ENCODE measurements at regions not wholly inside any gene's neighbourhood (a gene's known extent, or its start where the extent isn't known, plus 50 kb on each side); places are given as distances from the start of the nearest gene placed in this dataset.

- H3K9me3 ChIP-seq (ENCODE audit: control insufficient read depth in 1 of 2, insufficient read depth in 1 of 2, low read length in 2 of 2): peaks cover 0 to 9% of the 10 kb centered on the region in 2 experiments
- peaks cover 0 to 7% of the 10 kb centered on the region in 2 experiments for H3K27me3 ChIP-seq (ENCODE audit: control insufficient read depth in 1 of 2, insufficient read depth in 2 of 2, low read length in 2 of 2)
- DNase-seq (peak in 2 of 14 experiments; percentile 7 to 16), ATAC-seq (ENCODE audit: poor library complexity) (no peak)
- Mint-ChIP-seq H3K36me3 (ENCODE audit: low read depth) (no peaks in the 10 kb centered on the region), H3K27ac (no peak overlapping the region), H3K9me3 (no peaks in the 10 kb centered on the region), H3K27me3 (peaks cover 40% of the 10 kb centered on the region), H3K4me3 (no peak overlapping the region), H3K4me1 (ENCODE audit: low read depth) (no peaks in the 10 kb centered on the region)
- no peak overlapping the region for H3K27ac ChIP-seq (ENCODE audit: low read depth in 1 of 2, low read length in 2 of 2)
- TF ChIP-seq CTCF (IDR thresholded peaks at IDR 0.05): no peak
- intact Hi-C loops (cut with DNase I, micrococcal nuclease): no loop called here
- H3K36me3 ChIP-seq (ENCODE audit: insufficient read depth, low read length): no peaks in the 10 kb centered on the region
- ChIA-PET POLR2A (no interaction called here), CTCF (no interaction called here)
- no peaks in the 10 kb centered on the region for H3K4me1 ChIP-seq (ENCODE audit: insufficient read depth, low read length)
- no peak overlapping the region for H3K4me3 ChIP-seq (ENCODE audit: low read length)
Observed at GRCh38 chr14:105817971-105818711, 291.8 kb downstream of the TMEM121 start.

GRCh38 chr14:105818712-105819005, 292.3 kb downstream of the TMEM121 start:
- no peak overlapping the region for H3K27ac ChIP-seq (ENCODE audit: low read depth in 1 of 2, low read length in 2 of 2)
- ChIA-PET CTCF (no interaction called here), POLR2A (no interaction called here)
- no peak for TF ChIP-seq CTCF (IDR thresholded peaks at IDR 0.05)
- peaks cover 0 to 9% of the 10 kb centered on the region in 2 experiments for H3K9me3 ChIP-seq (ENCODE audit: control insufficient read depth in 1 of 2, insufficient read depth in 1 of 2, low read length in 2 of 2)
- no peaks in the 10 kb centered on the region for H3K4me1 Mint-ChIP-seq (ENCODE audit: low read depth)
- intact Hi-C loops (cut with DNase I, micrococcal nuclease): no loop called here
- ATAC-seq (ENCODE audit: poor library complexity) (no peak), DNase-seq (no peak)
- H3K9me3 Mint-ChIP-seq: no peaks in the 10 kb centered on the region
- no peaks in the 10 kb centered on the region for H3K36me3 ChIP-seq (ENCODE audit: insufficient read depth, low read length)
- no peaks in the 10 kb centered on the region for H3K36me3 Mint-ChIP-seq (ENCODE audit: low read depth)
- H3K27me3 Mint-ChIP-seq: peaks cover 38% of the 10 kb centered on the region
- no peaks in the 10 kb centered on the region for H3K4me1 ChIP-seq (ENCODE audit: insufficient read depth, low read length)
- H3K4me3 Mint-ChIP-seq: no peak overlapping the region
- peaks cover 0 to 7% of the 10 kb centered on the region in 2 experiments for H3K27me3 ChIP-seq (ENCODE audit: control insufficient read depth in 1 of 2, insufficient read depth in 2 of 2, low read length in 2 of 2)
- no peak overlapping the region for H3K27ac Mint-ChIP-seq
- no peak overlapping the region for H3K4me3 ChIP-seq (ENCODE audit: low read length)

DNA sequence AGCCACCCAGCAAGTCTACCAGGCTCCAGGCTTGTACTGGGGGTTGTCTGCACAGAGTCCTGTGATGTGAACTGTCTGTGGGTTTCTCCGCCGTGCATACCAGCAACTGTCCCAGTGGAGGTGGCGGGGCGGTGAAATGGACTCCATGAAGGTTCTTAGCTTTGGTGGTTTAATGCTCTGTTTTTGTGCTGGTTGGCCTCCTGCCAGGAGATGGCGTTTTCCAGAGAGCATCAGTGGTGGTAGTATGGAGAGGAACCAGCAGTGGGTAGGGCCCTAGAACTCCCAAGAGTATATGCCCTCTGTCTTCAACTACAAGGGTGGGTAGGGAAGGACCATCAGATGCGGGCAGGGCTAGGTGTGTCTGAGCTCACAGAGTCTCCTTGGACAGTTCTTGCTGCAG, 303.8 kb downstream of the TMEM121 start:
- H3K27me3 Mint-ChIP-seq: peaks cover 57% of the 10 kb centered on the region
- no peaks in the 10 kb centered on the region for H3K36me3 Mint-ChIP-seq (ENCODE audit: low read depth)
- peaks cover 2% of the 10 kb centered on the region for H3K9me3 Mint-ChIP-seq
- no peak overlapping the region for H3K4me3 Mint-ChIP-seq
- H3K9me3 ChIP-seq (ENCODE audit: control insufficient read depth in 1 of 2, insufficient read depth in 1 of 2, low read length in 2 of 2): no peaks in the 10 kb centered on the region
- no peaks in the 10 kb centered on the region for H3K4me1 ChIP-seq (ENCODE audit: insufficient read depth, low read length)
- no peak overlapping the region for H3K4me3 ChIP-seq (ENCODE audit: low read length)
- peak in 1 of 14 experiments; percentile 6 for DNase-seq
- POLR2A ChIA-PET: no interaction called here
- H3K36me3 ChIP-seq (ENCODE audit: insufficient read depth, low read length): no peaks in the 10 kb centered on the region
- TF ChIP-seq CTCF (IDR thresholded peaks at IDR 0.05): no peak
- no peak overlapping the region for H3K27ac ChIP-seq (ENCODE audit: low read depth in 1 of 2, low read length in 2 of 2)
- CTCF ChIA-PET: no interaction called here
- intact Hi-C loops (cut with DNase I, micrococcal nuclease): no loop called here
- H3K27ac Mint-ChIP-seq: no peak overlapping the region
- H3K27me3 ChIP-seq (ENCODE audit: control insufficient read depth in 1 of 2, insufficient read depth in 2 of 2, low read length in 2 of 2): peaks cover 8 to 10% of the 10 kb centered on the region in 2 experiments
- H3K4me1 Mint-ChIP-seq (ENCODE audit: low read depth): no peaks in the 10 kb centered on the region
- ATAC-seq (ENCODE audit: poor library complexity): no peak

All from CD4-positive, alpha-beta T cell (primary cell).